ENCODE measurements at regions not wholly inside any gene's neighbourhood (a gene's known extent, or its start where the extent isn't known, plus 50 kb on each side); places are given as distances from the start of the nearest gene placed in this dataset.
"Not testable (repeated sequence)": the region's sequence is repeated elsewhere in the genome, so short reads cannot be mapped to it uniquely, and the experiment has no call there.

- no peak for DNase-seq
Measured at GRCh38 chr12:24678436-24678835, 270.5 kb downstream of the BCAT1 start.

DNA sequence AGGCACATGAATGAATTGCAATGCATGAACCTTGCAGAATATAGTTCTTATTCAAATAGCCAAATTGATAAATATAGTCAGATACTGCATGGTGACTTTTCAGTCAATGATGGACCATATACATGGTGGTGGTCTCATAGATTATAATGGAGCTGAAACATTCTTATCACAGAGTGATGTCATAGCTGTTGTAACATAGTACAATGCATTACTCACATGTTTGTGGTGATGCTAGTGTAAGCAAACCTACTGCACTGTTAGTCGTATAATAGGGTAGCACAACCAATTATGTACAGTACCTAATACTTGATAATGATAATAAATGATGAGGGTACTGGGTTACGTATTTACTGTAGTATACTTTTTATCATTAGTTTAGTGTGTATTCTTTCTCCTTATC, 280.3 kb downstream of the BCAT1 start:
- no peak for DNase-seq

- no peak for DNase-seq
Measured at GRCh38 chr12:24664161-24664880, 284.6 kb downstream of the BCAT1 start.

GRCh38 chr12:24661657-24662096, 287.2 kb downstream of the BCAT1 start:
- peak in 9 of 56 donors; percentile 1 to 53 (median 4) for DNase-seq

DNA sequence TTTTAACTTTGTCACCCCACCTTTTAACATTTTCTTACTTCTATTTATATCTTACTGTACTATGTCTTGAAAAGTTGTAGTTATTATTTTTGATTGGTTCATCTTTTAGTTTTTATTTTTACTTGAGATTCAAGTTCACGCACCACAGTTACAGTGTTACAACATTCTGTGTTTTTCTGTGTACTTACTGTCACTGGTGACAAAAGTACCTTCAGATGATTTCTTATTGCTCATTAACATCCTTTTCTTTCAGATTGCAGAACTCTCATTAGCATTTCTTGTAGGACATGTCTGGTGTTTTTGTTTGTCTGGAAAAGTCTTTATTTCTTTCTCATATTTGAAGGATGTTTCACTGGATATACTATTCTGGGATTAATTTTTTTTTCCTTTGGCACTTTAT, 289.9 kb downstream of the BCAT1 start:
- DNase-seq = no peak

DNA sequence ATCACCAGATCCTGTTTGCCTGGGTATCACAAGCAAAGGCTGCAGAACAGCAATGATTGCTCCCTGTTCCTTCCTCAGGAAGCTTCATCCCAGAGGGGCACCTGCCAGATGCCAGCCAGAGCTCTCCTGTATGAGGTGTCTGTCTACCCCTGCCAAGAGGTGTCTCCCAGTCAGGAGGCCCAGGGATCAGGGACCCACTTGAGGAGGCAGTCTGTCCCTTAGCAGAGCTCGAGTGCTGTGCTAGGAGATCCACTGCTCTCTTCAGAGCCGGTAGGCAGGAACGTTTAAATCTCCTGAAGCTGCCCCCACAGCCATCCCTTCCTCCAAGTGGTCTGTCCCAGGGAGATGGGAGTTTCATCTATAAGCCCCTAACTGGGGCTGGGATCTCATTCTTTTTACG, 294.6 kb downstream of the BCAT1 start:
- not testable (repeated sequence) for DNase-seq

- no peak for DNase-seq
Measured at GRCh38 chr12:24649634-24650033, 299.3 kb downstream of the BCAT1 start.

- DNase-seq = no peak
Measured at GRCh38 chr12:24649209-24649608, 299.7 kb downstream of the BCAT1 start.

DNA sequence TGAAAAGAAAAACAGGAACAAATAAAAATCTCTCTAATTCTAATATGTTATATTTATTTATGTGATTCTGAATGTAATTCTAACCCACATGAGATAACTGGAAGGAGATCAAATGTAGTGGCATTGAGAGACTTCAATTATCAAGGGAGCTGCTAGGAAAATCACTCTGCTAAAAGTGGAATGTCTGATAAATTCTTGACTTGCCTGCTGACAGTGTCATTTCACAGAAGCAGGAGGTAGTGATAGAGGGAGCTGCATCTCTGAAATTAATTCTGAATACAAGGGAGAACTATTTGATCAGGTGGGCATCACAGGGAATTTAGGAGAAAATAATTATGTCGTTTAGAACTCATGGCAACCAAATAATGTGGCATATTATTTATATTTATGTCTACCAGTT, 303.6 kb downstream of the BCAT1 start:
- DNase-seq = no peak

GRCh38 chr12:24643120-24644119, 305.5 kb downstream of the BCAT1 start:
- DNase-seq = no peak

DNA sequence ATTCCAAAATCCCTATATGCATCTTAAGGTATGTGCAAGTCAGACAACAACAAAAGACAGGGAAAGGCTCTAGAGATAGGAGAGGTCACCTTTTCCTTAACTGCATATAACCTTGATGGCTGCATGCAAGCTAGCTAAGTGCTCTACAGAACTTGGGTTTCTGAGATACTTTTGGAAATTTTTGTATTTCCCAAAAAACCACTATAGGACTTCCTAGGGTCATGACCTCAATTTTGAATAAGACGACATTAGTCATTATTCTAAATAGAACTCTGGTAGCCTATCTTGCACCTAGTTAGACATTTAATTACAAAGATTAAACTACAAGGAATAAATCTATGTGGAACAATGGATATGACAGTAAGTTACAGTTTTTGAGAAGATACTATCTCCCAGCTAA, 309.3 kb downstream of the BCAT1 start:
- no peak for DNase-seq

DNA sequence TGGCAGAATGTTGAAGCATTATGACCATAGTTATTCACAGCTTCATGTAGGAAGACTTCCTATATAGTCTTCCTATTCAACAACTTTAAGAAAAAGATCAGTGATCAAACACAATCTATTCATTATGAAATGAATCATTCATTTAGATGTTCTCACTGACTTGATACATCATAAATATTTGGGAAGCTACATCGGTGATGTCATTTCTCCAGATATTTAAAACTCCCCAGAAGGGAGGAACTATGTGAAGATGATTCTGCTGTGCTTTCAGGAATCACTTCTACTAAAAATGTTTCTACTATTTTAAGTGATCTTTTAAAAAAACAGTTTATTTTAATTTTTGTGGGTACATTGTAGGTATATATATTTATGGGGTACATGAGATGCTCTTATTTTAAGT, 316.4 kb downstream of the BCAT1 start:
- no peak for DNase-seq

- no peak for DNase-seq
Measured at GRCh38 chr12:24631676-24632426, 317.1 kb downstream of the BCAT1 start.

DNA sequence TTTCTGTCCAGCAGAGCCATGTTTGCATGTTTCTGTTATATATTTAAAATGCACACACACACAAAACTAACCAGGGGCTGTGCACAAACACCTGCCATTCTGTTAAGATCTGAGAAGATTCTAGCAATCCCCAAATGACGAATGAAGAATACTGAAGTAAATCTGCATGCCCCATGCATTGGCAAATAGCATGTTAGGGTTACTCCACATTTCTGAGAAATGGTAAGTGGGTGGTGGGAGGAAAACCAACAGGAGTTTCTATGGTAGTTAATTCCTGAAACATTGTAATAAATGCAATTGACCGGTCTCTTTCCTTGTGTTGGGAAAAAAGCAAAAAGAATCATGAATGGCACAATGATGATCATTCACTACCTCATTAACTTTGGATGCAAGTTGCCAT, 318.0 kb downstream of the BCAT1 start:
- no peak for DNase-seq

GRCh38 chr12:24630446-24630845, 318.5 kb downstream of the BCAT1 start:
- DNase-seq = no peak

DNA sequence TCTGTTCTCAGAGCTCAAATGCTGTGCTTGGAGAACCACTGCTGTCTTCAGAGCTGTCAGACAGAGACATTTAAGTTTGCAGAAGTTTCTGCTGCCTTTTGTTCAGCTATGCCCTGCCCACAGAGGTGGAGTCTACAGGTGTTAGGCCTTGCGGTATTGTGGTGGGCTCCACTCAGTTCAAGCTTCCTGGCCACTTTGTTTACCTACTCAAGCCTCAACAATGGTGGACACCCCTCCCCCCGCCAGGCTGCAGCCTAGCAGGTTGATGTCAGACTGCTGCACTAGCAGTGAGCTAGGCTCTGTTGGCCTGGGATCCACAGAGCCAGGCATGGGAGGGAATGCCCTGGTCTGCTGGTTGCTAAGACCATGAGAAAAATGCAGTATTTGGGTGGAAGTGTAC, 323.8 kb downstream of the BCAT1 start:
- no peak for DNase-seq

- not testable (repeated sequence) for DNase-seq
Measured at GRCh38 chr12:24619954-24620353, 328.9 kb downstream of the BCAT1 start.

GRCh38 chr12:24617471-24617870, 331.4 kb downstream of the BCAT1 start:
- DNase-seq = no peak

- DNase-seq = no peak
Measured at GRCh38 chr12:24615967-24616411, 332.9 kb downstream of the BCAT1 start.

DNA sequence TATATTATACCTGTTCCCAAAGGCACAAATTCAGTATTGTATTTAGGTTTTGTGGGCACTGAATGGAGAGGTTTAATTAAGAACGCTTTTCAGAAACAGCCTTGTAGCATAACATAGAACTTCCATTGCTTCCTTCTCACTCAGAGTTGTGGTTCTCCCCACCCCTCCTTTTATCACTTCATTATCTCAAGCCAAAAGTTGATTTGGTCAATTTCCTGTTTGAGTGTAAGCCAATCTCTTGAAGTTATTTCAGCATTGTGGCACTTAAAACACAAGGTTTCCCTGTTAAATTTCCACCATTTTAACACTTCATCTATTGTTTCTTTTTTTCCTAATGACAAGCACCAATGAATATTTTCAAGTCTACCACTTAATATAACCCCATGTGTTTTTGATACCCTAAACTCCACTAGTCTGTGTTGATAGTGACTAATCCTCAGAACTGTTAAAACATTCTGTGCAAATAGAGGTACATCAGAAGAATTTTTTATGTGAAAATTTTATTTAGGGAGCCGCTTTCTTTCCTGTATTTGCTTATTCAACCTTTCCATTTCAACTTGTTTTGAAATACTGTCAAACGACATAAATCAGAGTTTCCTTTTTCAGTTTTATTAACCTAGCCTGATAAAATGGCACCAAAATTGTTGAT, 340.1 kb downstream of the BCAT1 start:
- no peak for DNase-seq

GRCh38 chr12:24608108-24608507, 340.8 kb downstream of the BCAT1 start:
- no peak for DNase-seq
